A673 (cell line): ENCODE measurements at regions not wholly inside any gene's neighbourhood (a gene's known extent, or its start where the extent isn't known, plus 50 kb on each side); places are given as distances from the start of the nearest gene placed in this dataset.

ENCODE experiments used
- CTCF ChIP-seq: fragments of 300-800, 200-600 bp; sonication (generic); conservative IDR thresholded peaks from 2 replicates; pipeline ENCODE4 v1.5.1; 2017; ENCODE audit warnings: low read depth, mild to moderate bottlenecking, antibody characterized with exemption, low read length, moderate library complexity, mixed read lengths
- EZH2 ChIP-seq: fragments of 200-600 bp; sonication (generic); IDR thresholded peaks from 2 replicates; pipeline ENCODE4 v1.6.1; 2017; ENCODE audit warnings: borderline replicate concordance, low read depth, mild to moderate bottlenecking, mixed read lengths, antibody characterized with exemption, low read length; ENCODE audit not compliant: poor library complexity, severe bottlenecking

DNA sequence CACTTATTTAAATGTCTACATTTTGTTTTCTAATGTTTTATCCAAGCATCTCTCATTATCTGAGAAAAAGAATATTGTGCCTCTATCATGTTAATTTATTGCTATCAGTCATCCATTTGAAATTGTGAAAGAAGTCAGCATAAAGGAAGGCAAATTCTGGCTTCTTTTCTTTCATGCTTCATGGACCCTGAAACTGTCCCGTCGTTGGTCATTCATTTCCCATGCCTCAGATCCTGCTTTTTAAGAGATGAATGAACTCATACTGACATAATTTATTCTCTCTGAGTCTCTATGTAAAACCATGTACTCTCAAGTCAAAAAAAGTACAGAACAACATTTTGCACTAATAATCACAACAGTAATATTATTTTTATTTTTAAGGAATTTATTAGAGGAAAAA, 2512.0 kb downstream of the PCDH9 start:
- TF ChIP-seq CTCF (no peak), EZH2 (no peak)
